ENCODE measurements at regions not wholly inside any gene's neighbourhood (a gene's known extent, or its start where the extent isn't known, plus 50 kb on each side); places are given as distances from the start of the nearest gene placed in this dataset.

DNA sequence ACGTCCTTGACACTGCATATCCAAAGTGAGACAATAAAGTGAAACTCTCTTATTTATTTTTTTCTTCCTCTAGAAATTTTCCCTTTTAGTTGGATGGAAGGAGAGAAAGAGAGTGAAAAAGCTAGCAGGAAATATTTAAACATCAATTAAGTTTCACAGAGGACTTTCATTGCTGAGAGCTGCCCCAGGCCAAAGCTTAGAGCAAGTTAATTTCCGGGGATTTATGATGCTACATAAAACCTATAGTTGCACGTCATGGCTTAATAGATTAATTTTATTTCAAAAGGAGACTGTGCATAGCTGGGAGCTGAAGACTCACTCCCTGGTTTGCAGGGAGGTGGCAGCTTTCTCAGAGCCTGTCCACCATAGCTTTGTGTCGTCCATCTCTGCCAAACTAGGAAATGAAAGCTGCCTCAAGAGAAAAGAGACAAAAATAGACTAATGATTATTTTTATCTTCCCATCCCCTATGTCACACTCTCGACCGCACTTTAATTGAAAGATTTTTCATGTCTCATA is 323.3 kb upstream of the RAB6C start:
- TF ChIP-seq, protein P1, sequence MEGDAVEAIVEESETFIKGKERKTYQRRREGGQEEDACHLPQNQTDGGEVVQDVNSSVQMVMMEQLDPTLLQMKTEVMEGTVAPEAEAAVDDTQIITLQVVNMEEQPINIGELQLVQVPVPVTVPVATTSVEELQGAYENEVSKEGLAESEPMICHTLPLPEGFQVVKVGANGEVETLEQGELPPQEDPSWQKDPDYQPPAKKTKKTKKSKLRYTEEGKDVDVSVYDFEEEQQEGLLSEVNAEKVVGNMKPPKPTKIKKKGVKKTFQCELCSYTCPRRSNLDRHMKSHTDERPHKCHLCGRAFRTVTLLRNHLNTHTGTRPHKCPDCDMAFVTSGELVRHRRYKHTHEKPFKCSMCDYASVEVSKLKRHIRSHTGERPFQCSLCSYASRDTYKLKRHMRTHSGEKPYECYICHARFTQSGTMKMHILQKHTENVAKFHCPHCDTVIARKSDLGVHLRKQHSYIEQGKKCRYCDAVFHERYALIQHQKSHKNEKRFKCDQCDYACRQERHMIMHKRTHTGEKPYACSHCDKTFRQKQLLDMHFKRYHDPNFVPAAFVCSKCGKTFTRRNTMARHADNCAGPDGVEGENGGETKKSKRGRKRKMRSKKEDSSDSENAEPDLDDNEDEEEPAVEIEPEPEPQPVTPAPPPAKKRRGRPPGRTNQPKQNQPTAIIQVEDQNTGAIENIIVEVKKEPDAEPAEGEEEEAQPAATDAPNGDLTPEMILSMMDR (IDR thresholded peaks at IDR 0.05; ENCODE audit: extremely low read depth in 1 of 2, insufficient read depth in 1 of 2, low read depth in 1 of 2, low read length in 2 of 2), result no peak
- no peak for TF ChIP-seq POLR2AphosphoS5 (IDR thresholded peaks at IDR 0.05; ENCODE audit: insufficient read depth, low read depth, low read length)
